HL-60 (cell line): ENCODE measurements at regions not wholly inside any gene's neighbourhood (a gene's known extent, or its start where the extent isn't known, plus 50 kb on each side); places are given as distances from the start of the nearest gene placed in this dataset.

Source experiments
- DNase-seq, 2 experiments: peaks; one replicate each; pipeline ENCODE4 v3.0.0-alpha.2; 2010 to 2020; ENCODE audit warnings: low read depth in 1 of 2, low spot score in 1 of 2
- H3K27ac ChIP-seq: fragments of 250-450 bp; sonication (Bioruptor Pico); replicated peaks from 2 replicates; pipeline ENCODE4 v1.5.1; 2020; ENCODE audit warnings: mild to moderate bottlenecking, moderate library complexity
- H3K27me3 ChIP-seq: fragments of 250-450 bp; sonication (Bioruptor Pico); 2 replicates; pipeline ENCODE4 v1.5.1; 2021; ENCODE audit warnings: mild to moderate bottlenecking, moderate library complexity; ENCODE audit not compliant: insufficient read depth, poor library complexity, severe bottlenecking
- H3K4me3 ChIP-seq: replicated peaks from 2 replicates; pipeline ENCODE4 v1.5.1; 2011; ENCODE audit warnings: mild to moderate bottlenecking, control low read depth, low read length; ENCODE audit not compliant: insufficient read depth
- CTCF ChIP-seq: IDR thresholded peaks from one replicate; pipeline ENCODE4 v1.5.1; 2011; ENCODE audit warnings: low read length, control low read depth, inconsistent platforms; ENCODE audit not compliant: insufficient read depth
- GABPA ChIP-seq: IDR thresholded peaks from 2 replicates; pipeline ENCODE4 v1.6.1; 2012; ENCODE audit warnings: low read depth
- POLR2AphosphoS5 ChIP-seq: IDR thresholded peaks from 2 replicates; pipeline ENCODE4 v1.6.1; 2012; ENCODE audit warnings: low read depth
- REST ChIP-seq: IDR thresholded peaks from 2 replicates; pipeline ENCODE4 v1.6.1; 2012; ENCODE audit warnings: low read depth; ENCODE audit not compliant: insufficient replicate concordance
- SPI1 ChIP-seq: IDR thresholded peaks from 2 replicates; pipeline ENCODE4 v1.6.1; 2012; ENCODE audit warnings: low read depth, mild to moderate bottlenecking, borderline replicate concordance

GRCh38 chr5:8317335-8317734 lies 448.4 kb downstream of the MTRR start:
- DNase-seq: no peak
- no peak for TF ChIP-seq GABPA
- no peak for TF ChIP-seq POLR2AphosphoS5
- no peak for TF ChIP-seq REST
- no peak for TF ChIP-seq SPI1
- TF ChIP-seq CTCF: no peak
- Histone ChIP-seq H3K27me3 (no peaks in the 10 kb centered on the region), H3K27ac (no peak overlapping the region), H3K4me3 (no peak overlapping the region)

- TF ChIP-seq POLR2AphosphoS5 (no peak), CTCF (no peak), GABPA (no peak), REST (no peak), SPI1 (no peak)
- Histone ChIP-seq H3K4me3 (no peak overlapping the region), H3K27me3 (no peaks in the 10 kb centered on the region), H3K27ac (no peak overlapping the region)
- DNase-seq: no peak
Measured at GRCh38 chr5:8320244-8320643, 451.3 kb downstream of the MTRR start.

GRCh38 chr5:8321272-8321671 lies 452.3 kb downstream of the MTRR start:
- H3K27ac ChIP-seq: no peak overlapping the region
- no peaks in the 10 kb centered on the region for H3K27me3 ChIP-seq
- DNase-seq: no peak
- no peak overlapping the region for H3K4me3 ChIP-seq
- TF ChIP-seq SPI1: no peak

- DNase-seq: no peak
- no peak overlapping the region for H3K4me3 ChIP-seq
- H3K27me3 ChIP-seq: no peaks in the 10 kb centered on the region
- TF ChIP-seq GABPA (no peak), REST (no peak), CTCF (no peak), POLR2AphosphoS5 (no peak), SPI1 (no peak)
- H3K27ac ChIP-seq: no peak overlapping the region
Measured at GRCh38 chr5:8322484-8322883, 453.5 kb downstream of the MTRR start.
